HepG2 (cell line): ENCODE measurements at regions not wholly inside any gene's neighbourhood (a gene's known extent, or its start where the extent isn't known, plus 50 kb on each side); places are given as distances from the start of the nearest gene placed in this dataset.

Experiments used
- ATAC-seq: fragments of 200-7000 bp; cut with Tn5 transposase; 3 replicates; pipeline ENCODE4 v1.9.1; 2020; ENCODE audit warnings: mild to moderate bottlenecking, moderate library complexity
- BruUV-seq: library from RNA; stranded (reverse); fragments of 400-500 nt; replicated peaks from 2 replicates; lab custom pipeline; 2021; lab: Mats Ljungman, UMichigan
- CTCF ChIA-PET: fragments of 300-600 bp; formaldehyde crosslinking; extraction: SDS; loops from one replicate; lab custom pipeline; 2021; ENCODE audit warnings: low total read pairs, inconsistent platforms, low intra/inter-chr PET ratio; lab: Yijun Ruan, JAX
- POLR2A ChIA-PET: fragments of 350-600 bp; sonication (Branson Sonifier 250); formaldehyde crosslinking; loops from one replicate; lab custom pipeline; 2020; ENCODE audit warnings: antibody characterized with exemption, inconsistent platforms; lab: Yijun Ruan, JAX
- DNase-seq: peaks from one replicate; pipeline ENCODE4 v3.0.0-alpha.2; 2015; ENCODE audit warnings: low spot score
- FAIRE-seq: peaks from 3 replicates; lab custom pipeline; 2011; peaks lifted over from hg19 to GRCh38; lab: Jason Lieb, UNC
- H2AFZ ChIP-seq: one replicate; pipeline ENCODE4 v1.6.1; 2011; ENCODE audit warnings: low read length, inconsistent platforms
- H3K27ac ChIP-seq: fragments of 300-600 bp; 3 replicates; pipeline ENCODE4 v1.8.0; 2011; ENCODE audit warnings: mixed run types, mild to moderate bottlenecking, mixed read lengths, low read length, inconsistent platforms; ENCODE audit not compliant: insufficient read depth; ENCODE audit errors: extremely low read length
- H3K27me3 ChIP-seq, 2 experiments: fragments of 200-600 bp in 1 of 2; 2 replicates in 1 of 2; 3 replicates in 1 of 2; pipeline versions ENCODE4 v1.6.0 to v1.8.0; 2011; ENCODE audit warnings: low read length in 2 of 2, mild to moderate bottlenecking in 2 of 2, moderate library complexity in 2 of 2, inconsistent platforms in 1 of 2; ENCODE audit not compliant: insufficient read depth in 2 of 2, control insufficient read depth in 1 of 2
- H3K36me3 ChIP-seq, 2 experiments: fragments of 200-600 bp in 1 of 2; replicated peaks in 1 of 2; 2 replicates in 1 of 2; 3 replicates in 1 of 2; pipeline versions ENCODE4 v1.5.1 to v1.8.0; 2011; ENCODE audit warnings: low read length in 2 of 2, inconsistent platforms in 1 of 2; ENCODE audit not compliant: insufficient read depth in 2 of 2, control insufficient read depth in 1 of 2
- H3K4me1 ChIP-seq: 2 replicates; pipeline ENCODE4 v1.5.1; 2012; ENCODE audit warnings: low read length, inconsistent platforms; ENCODE audit not compliant: insufficient read depth
- H3K4me2 ChIP-seq: 2 replicates; pipeline ENCODE4 v1.6.0; 2011; ENCODE audit warnings: low read depth, low read length, inconsistent platforms
- H3K4me3 ChIP-seq, 3 experiments: fragments of 200-600 bp in 1 of 3; sonication (generic), shearing (Covaris generic) in 1 of 3; replicated peaks in 1 of 3; 2 replicates each; pipeline ENCODE4 v1.5.1; 2011 to 2016; ENCODE audit warnings: low read length in 3 of 3, inconsistent platforms in 2 of 3, low read depth in 2 of 3, mild to moderate bottlenecking in 2 of 3, control low read depth in 1 of 3, mixed read lengths in 1 of 3; ENCODE audit not compliant: insufficient read depth in 1 of 3
- H3K79me2 ChIP-seq: one replicate; pipeline ENCODE4 v1.6.1; 2011; ENCODE audit warnings: low read length, inconsistent platforms; ENCODE audit not compliant: insufficient read depth
- H3K9ac ChIP-seq: 2 replicates; pipeline ENCODE4 v1.6.0; 2011; ENCODE audit warnings: mild to moderate bottlenecking, low read depth, low read length, inconsistent platforms; ENCODE audit not compliant: insufficient read depth
- H3K9me3 ChIP-seq: 2 replicates; pipeline ENCODE4 v1.5.1; 2012; ENCODE audit warnings: mild to moderate bottlenecking, low read length
- H4K20me1 ChIP-seq: 2 replicates; pipeline ENCODE4 v1.6.0; 2011; ENCODE audit warnings: inconsistent platforms, mild to moderate bottlenecking, low read length, moderate library complexity; ENCODE audit not compliant: insufficient read depth
- HNF4G ChIP-seq, 2 experiments: sonication (generic) in 1 of 2; formaldehyde crosslinking in 1 of 2; IDR thresholded peaks; 2 replicates each; pipeline versions ENCODE4 v1.4.0 to v1.6.1; 2011 to 2020; ENCODE audit warnings: borderline replicate concordance in 2 of 2, low read depth in 2 of 2, mild to moderate bottlenecking in 2 of 2, low read length in 1 of 2, missing genetic modification reagents in 1 of 2, moderate library complexity in 1 of 2
- KMT2A ChIP-seq: sonication (generic); formaldehyde crosslinking; IDR thresholded peaks from 2 replicates; pipeline ENCODE4 v1.4.0; 2020; ENCODE audit warnings: missing genetic modification reagents
- MZF1 ChIP-seq: sonication (generic); formaldehyde crosslinking; IDR thresholded peaks from 2 replicates; pipeline ENCODE4 v1.8.1; 2023; ENCODE audit warnings: mild to moderate bottlenecking, missing genetic modification reagents, borderline replicate concordance
- ZNF567 ChIP-seq: sonication (generic); formaldehyde crosslinking; IDR thresholded peaks from 2 replicates; pipeline ENCODE4 v1.8.1; 2023; ENCODE audit warnings: mild to moderate bottlenecking, missing genetic modification reagents, borderline replicate concordance
- WGBS: methylation state at CpG from one replicate; pipeline ENCODE4 v1.1.6; 2017; ENCODE audit warnings: low lambda C conversion rate; 5-methylcytosine and 5-hydroxymethylcytosine counted together
- in situ Hi-C: cut with HindIII; loops from 2 replicates; pipeline ENCODE4 v1.10.0; 2017; ENCODE audit warnings: low pct_unique_long_range_greater_than_20kb; ENCODE audit not compliant: extremely low pct_ligation_motif_present
- intact Hi-C: fragments of 100-400 bp; cut with micrococcal nuclease; formaldehyde crosslinking; loops from one replicate; pipeline ENCODE4 v1.10.0; 2022; ENCODE audit not compliant: unreplicated experiment
- TF ChIP-seq, protein P1 (sequence below), 2 experiments: sonication (generic) in 1 of 2; formaldehyde crosslinking in 1 of 2; IDR thresholded peaks; 2 replicates each; pipeline versions ENCODE4 v1.6.1 to v1.9.0; 2014 to 2022; ENCODE audit warnings: antibody characterized with exemption in 1 of 2, borderline replicate concordance in 1 of 2, inconsistent platforms in 1 of 2, low read depth in 1 of 2, missing genetic modification reagents in 1 of 2
- TF ChIP-seq, protein P2 (sequence below): sonication (generic); formaldehyde crosslinking; conservative IDR thresholded peaks from 2 replicates; pipeline ENCODE4 v1.4.0; 2020; ENCODE audit warnings: missing genetic modification reagents
- TF ChIP-seq, protein P3 (sequence below): sonication (generic); formaldehyde crosslinking; IDR thresholded peaks from 2 replicates; pipeline ENCODE4 v1.4.0; 2020; ENCODE audit warnings: missing genetic modification reagents
- TF ChIP-seq, protein P4 (sequence below), 2 experiments: IDR thresholded peaks; 2 replicates each; pipeline ENCODE4 v1.6.1; 2011 to 2012; ENCODE audit warnings: low read length in 2 of 2, borderline replicate concordance in 1 of 2, low read depth in 1 of 2, mild to moderate bottlenecking in 1 of 2, moderate library complexity in 1 of 2

DNA sequence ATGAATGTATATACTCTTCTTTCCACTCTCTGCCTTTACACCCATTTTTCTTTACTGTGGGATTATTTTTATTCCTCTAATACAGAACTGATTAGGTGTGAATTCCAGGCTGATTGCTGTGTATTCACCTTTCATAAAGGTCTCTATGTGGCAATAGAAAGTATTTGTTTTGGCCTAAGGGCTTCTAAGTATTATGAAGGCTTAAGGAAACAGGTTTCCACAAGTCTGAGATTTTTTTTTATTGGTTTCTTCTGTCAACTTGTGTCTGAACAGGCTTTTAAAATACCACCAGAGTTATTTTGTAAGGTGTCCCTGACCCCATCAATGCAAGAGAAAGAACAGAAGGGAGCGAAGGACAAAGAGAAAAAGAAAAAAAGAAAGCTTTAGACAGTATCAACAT is 1102.0 kb upstream of the SPRY2 start (continued):
- TF ChIP-seq, protein P1, sequence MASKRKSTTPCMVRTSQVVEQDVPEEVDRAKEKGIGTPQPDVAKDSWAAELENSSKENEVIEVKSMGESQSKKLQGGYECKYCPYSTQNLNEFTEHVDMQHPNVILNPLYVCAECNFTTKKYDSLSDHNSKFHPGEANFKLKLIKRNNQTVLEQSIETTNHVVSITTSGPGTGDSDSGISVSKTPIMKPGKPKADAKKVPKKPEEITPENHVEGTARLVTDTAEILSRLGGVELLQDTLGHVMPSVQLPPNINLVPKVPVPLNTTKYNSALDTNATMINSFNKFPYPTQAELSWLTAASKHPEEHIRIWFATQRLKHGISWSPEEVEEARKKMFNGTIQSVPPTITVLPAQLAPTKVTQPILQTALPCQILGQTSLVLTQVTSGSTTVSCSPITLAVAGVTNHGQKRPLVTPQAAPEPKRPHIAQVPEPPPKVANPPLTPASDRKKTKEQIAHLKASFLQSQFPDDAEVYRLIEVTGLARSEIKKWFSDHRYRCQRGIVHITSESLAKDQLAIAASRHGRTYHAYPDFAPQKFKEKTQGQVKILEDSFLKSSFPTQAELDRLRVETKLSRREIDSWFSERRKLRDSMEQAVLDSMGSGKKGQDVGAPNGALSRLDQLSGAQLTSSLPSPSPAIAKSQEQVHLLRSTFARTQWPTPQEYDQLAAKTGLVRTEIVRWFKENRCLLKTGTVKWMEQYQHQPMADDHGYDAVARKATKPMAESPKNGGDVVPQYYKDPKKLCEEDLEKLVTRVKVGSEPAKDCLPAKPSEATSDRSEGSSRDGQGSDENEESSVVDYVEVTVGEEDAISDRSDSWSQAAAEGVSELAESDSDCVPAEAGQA (IDR thresholded peaks at IDR 0.05; ENCODE audit: low read depth) = no peak
- TF ChIP-seq, protein P1 (CRISPR knock-in tag; IDR thresholded peaks at IDR 0.05; ENCODE audit: borderline replicate concordance) = no peak
- TF ChIP-seq, protein P2, sequence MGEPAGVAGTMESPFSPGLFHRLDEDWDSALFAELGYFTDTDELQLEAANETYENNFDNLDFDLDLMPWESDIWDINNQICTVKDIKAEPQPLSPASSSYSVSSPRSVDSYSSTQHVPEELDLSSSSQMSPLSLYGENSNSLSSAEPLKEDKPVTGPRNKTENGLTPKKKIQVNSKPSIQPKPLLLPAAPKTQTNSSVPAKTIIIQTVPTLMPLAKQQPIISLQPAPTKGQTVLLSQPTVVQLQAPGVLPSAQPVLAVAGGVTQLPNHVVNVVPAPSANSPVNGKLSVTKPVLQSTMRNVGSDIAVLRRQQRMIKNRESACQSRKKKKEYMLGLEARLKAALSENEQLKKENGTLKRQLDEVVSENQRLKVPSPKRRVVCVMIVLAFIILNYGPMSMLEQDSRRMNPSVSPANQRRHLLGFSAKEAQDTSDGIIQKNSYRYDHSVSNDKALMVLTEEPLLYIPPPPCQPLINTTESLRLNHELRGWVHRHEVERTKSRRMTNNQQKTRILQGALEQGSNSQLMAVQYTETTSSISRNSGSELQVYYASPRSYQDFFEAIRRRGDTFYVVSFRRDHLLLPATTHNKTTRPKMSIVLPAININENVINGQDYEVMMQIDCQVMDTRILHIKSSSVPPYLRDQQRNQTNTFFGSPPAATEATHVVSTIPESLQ (CRISPR knock-in tag) = no peak
- no peak for TF ChIP-seq KMT2A (CRISPR knock-in tag)

DNA sequence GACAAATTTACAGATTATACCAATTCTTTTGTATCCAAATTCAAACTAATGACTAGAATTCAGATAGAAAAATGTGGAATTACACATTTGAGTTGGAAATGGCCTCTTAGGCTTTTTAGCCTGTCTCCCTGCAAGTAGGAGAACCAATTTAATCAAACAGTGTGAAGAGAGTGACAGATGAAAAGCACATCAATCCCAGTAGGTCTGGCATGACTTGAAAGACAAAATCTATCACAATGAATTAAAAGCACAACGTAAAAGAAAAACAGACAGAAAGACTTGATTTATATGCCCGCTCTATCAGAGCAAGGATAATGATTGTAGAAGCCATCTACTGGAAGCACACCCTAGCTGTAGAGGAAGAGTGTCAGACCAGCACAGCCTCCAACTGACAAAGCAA is 1084.4 kb upstream of the SPRY2 start:
- H3K79me2 ChIP-seq = no peaks in the 10 kb centered on the region
- in situ Hi-C loops = no loop called here
- 4% methylated on average over 2 of the region's 2 CpGs for WGBS
- DNase-seq (no peak), FAIRE-seq (no peak), ATAC-seq (no peak)
- H2AFZ ChIP-seq = no peak overlapping the region
- ChIA-PET CTCF (no interaction called here), POLR2A (no interaction called here)
- intact Hi-C loops = no loop called here
- no peak overlapping the region for H3K4me2 ChIP-seq
- H4K20me1 ChIP-seq = no peaks in the 10 kb centered on the region
- BruUV-seq = no TSS peak
- H3K9me3 ChIP-seq = no peaks in the 10 kb centered on the region
- H3K9ac ChIP-seq = no peak overlapping the region
- H3K4me3 ChIP-seq = no peak overlapping the region
- no peak overlapping the region for H3K27ac ChIP-seq
- H3K36me3 ChIP-seq = no peaks in the 10 kb centered on the region
- no peaks in the 10 kb centered on the region for H3K27me3 ChIP-seq
- H3K4me1 ChIP-seq = no peaks in the 10 kb centered on the region
- TF ChIP-seq, protein P3, sequence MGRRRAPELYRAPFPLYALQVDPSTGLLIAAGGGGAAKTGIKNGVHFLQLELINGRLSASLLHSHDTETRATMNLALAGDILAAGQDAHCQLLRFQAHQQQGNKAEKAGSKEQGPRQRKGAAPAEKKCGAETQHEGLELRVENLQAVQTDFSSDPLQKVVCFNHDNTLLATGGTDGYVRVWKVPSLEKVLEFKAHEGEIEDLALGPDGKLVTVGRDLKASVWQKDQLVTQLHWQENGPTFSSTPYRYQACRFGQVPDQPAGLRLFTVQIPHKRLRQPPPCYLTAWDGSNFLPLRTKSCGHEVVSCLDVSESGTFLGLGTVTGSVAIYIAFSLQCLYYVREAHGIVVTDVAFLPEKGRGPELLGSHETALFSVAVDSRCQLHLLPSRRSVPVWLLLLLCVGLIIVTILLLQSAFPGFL (CRISPR knock-in tag) = no peak
- TF ChIP-seq, protein P4, sequence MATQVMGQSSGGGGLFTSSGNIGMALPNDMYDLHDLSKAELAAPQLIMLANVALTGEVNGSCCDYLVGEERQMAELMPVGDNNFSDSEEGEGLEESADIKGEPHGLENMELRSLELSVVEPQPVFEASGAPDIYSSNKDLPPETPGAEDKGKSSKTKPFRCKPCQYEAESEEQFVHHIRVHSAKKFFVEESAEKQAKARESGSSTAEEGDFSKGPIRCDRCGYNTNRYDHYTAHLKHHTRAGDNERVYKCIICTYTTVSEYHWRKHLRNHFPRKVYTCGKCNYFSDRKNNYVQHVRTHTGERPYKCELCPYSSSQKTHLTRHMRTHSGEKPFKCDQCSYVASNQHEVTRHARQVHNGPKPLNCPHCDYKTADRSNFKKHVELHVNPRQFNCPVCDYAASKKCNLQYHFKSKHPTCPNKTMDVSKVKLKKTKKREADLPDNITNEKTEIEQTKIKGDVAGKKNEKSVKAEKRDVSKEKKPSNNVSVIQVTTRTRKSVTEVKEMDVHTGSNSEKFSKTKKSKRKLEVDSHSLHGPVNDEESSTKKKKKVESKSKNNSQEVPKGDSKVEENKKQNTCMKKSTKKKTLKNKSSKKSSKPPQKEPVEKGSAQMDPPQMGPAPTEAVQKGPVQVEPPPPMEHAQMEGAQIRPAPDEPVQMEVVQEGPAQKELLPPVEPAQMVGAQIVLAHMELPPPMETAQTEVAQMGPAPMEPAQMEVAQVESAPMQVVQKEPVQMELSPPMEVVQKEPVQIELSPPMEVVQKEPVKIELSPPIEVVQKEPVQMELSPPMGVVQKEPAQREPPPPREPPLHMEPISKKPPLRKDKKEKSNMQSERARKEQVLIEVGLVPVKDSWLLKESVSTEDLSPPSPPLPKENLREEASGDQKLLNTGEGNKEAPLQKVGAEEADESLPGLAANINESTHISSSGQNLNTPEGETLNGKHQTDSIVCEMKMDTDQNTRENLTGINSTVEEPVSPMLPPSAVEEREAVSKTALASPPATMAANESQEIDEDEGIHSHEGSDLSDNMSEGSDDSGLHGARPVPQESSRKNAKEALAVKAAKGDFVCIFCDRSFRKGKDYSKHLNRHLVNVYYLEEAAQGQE (IDR thresholded peaks at IDR 0.05; ENCODE audit: borderline replicate concordance in 1 of 2, low read depth in 1 of 2, low read length in 2 of 2) = no peak
- no peak for TF ChIP-seq ZNF567 (CRISPR knock-in tag)
- TF ChIP-seq HNF4G (IDR thresholded peaks at IDR 0.05; ENCODE audit: borderline replicate concordance, low read depth, low read length) = no peak
- TF ChIP-seq HNF4G (CRISPR knock-in tag; IDR thresholded peaks at IDR 0.05; ENCODE audit: borderline replicate concordance, low read depth) = no peak
- no peak for TF ChIP-seq MZF1 (CRISPR knock-in tag)
